H9 (cell line): ENCODE measurements at regions not wholly inside any gene's neighbourhood (a gene's known extent, or its start where the extent isn't known, plus 50 kb on each side); places are given as distances from the start of the nearest gene placed in this dataset.

Experiments
- DNase-seq: peaks from one replicate; pipeline ENCODE4 v3.0.0-alpha.2; 2017
- H2AFZ ChIP-seq: one replicate; pipeline ENCODE4 v1.6.1; 2013; ENCODE audit warnings: mild to moderate bottlenecking, low read length, control low read depth, moderate library complexity
- H2AK5ac ChIP-seq: 2 replicates; pipeline ENCODE4 v1.6.1; 2013; ENCODE audit warnings: low read length, control low read depth, mixed read lengths; ENCODE audit not compliant: insufficient read length
- H2BK120ac ChIP-seq: one replicate; pipeline ENCODE4 v1.6.1; 2013; ENCODE audit warnings: low read depth, mild to moderate bottlenecking, low read length, control low read depth, inconsistent platforms; ENCODE audit not compliant: poor library complexity, severe bottlenecking
- H2BK12ac ChIP-seq: 2 replicates; pipeline ENCODE4 v1.6.1; 2013; ENCODE audit warnings: low read length, control low read depth, mixed read lengths, low read depth; ENCODE audit not compliant: insufficient read length
- H2BK15ac ChIP-seq: 2 replicates; pipeline ENCODE4 v1.6.1; 2013; ENCODE audit warnings: low read depth, low read length, control low read depth
- H2BK20ac ChIP-seq: one replicate; pipeline ENCODE4 v1.6.1; 2013; ENCODE audit warnings: low read depth, mild to moderate bottlenecking, low read length, control low read depth, inconsistent platforms; ENCODE audit not compliant: poor library complexity, severe bottlenecking
- H2BK5ac ChIP-seq: 2 replicates; pipeline ENCODE4 v1.6.1; 2013; ENCODE audit warnings: low read length, control low read depth, mixed read lengths; ENCODE audit not compliant: insufficient read length
- H3K14ac ChIP-seq: 2 replicates; pipeline ENCODE4 v1.6.1; 2013; ENCODE audit warnings: low read length, control low read depth; ENCODE audit not compliant: insufficient read depth
- H3K18ac ChIP-seq: 2 replicates; pipeline ENCODE4 v1.6.1; 2013; ENCODE audit warnings: low read depth, mild to moderate bottlenecking, mixed read lengths, low read length, control low read depth; ENCODE audit not compliant: insufficient read length
- H3K23ac ChIP-seq: 2 replicates; pipeline ENCODE4 v1.6.1; 2013; ENCODE audit warnings: low read length, control low read depth, mixed read lengths, low read depth; ENCODE audit not compliant: insufficient read length
- H3K23me2 ChIP-seq: 2 replicates; pipeline ENCODE4 v1.6.1; 2013; ENCODE audit warnings: low read depth, mild to moderate bottlenecking, mixed read lengths, low read length, control low read depth; ENCODE audit not compliant: insufficient read length, poor library complexity, severe bottlenecking
- H3K27ac ChIP-seq: 2 replicates; pipeline ENCODE4 v1.5.1; 2013; ENCODE audit warnings: low read length, control low read depth, mixed read lengths, low read depth; ENCODE audit not compliant: insufficient read length
- H3K27me3 ChIP-seq: 2 replicates; pipeline ENCODE4 v1.6.1; 2013; ENCODE audit warnings: low read length, control low read depth, inconsistent platforms; ENCODE audit not compliant: insufficient read depth
- H3K4ac ChIP-seq: 2 replicates; pipeline ENCODE4 v1.6.1; 2013; ENCODE audit warnings: low read depth, mild to moderate bottlenecking, control low read depth, inconsistent platforms, low read length, moderate library complexity
- H3K4me1 ChIP-seq: 2 replicates; pipeline ENCODE4 v1.6.1; 2013; ENCODE audit warnings: low read length, control low read depth, inconsistent platforms; ENCODE audit not compliant: insufficient read depth
- H3K4me2 ChIP-seq: 2 replicates; pipeline ENCODE4 v1.6.1; 2013; ENCODE audit warnings: low read length, control low read depth, mixed read lengths; ENCODE audit not compliant: insufficient read length, insufficient read depth
- H3K56ac ChIP-seq: 2 replicates; pipeline ENCODE4 v1.6.1; 2013; ENCODE audit warnings: low read depth, mild to moderate bottlenecking, mixed read lengths, low read length, control low read depth; ENCODE audit not compliant: insufficient read length
- H3K79me1 ChIP-seq: 2 replicates; pipeline ENCODE4 v1.6.1; 2013; ENCODE audit warnings: low read depth, mild to moderate bottlenecking, moderate library complexity, low read length, control low read depth, inconsistent platforms; ENCODE audit not compliant: insufficient read depth, poor library complexity, severe bottlenecking
- H3K79me2 ChIP-seq: 2 replicates; pipeline ENCODE4 v1.6.1; 2013; ENCODE audit warnings: low read length, control low read depth, inconsistent platforms; ENCODE audit not compliant: insufficient read depth
- H3K9ac ChIP-seq: 2 replicates; pipeline ENCODE4 v1.6.1; 2013; ENCODE audit warnings: low read length, control low read depth, mixed read lengths; ENCODE audit not compliant: insufficient read length; ENCODE audit errors: extremely low read depth
- H3K9me3 ChIP-seq: one replicate; pipeline ENCODE4 v1.6.1; 2013; ENCODE audit warnings: low read depth, low read length, inconsistent platforms; ENCODE audit not compliant: control insufficient read depth
- H3T11ph ChIP-seq: one replicate; pipeline ENCODE4 v1.6.1; 2013; ENCODE audit warnings: mild to moderate bottlenecking, low read length, control low read depth, inconsistent platforms
- H4K20me1 ChIP-seq: one replicate; pipeline ENCODE4 v1.6.1; 2013; ENCODE audit not compliant: control insufficient read depth, insufficient read length, insufficient read depth
- H4K5ac ChIP-seq: 2 replicates; pipeline ENCODE4 v1.6.1; 2013; ENCODE audit warnings: low read depth, mild to moderate bottlenecking, mixed read lengths, low read length, control low read depth; ENCODE audit not compliant: insufficient read length
- H4K8ac ChIP-seq: replicated peaks from 2 replicates; pipeline ENCODE4 v1.6.1; 2013; ENCODE audit warnings: low read length, control low read depth, mixed read lengths, low read depth; ENCODE audit not compliant: insufficient read length
- H4K91ac ChIP-seq: 2 replicates; pipeline ENCODE4 v1.6.1; 2013; ENCODE audit warnings: low read depth, mild to moderate bottlenecking, moderate library complexity, mixed read lengths, low read length, control low read depth; ENCODE audit not compliant: insufficient read length
- H3K27ac Mint-ChIP-seq, 3 experiments: 2 replicates in 2 of 3; 3 replicates in 1 of 3; pipeline ENCODE4 v1.8.0; 2020 to 2021; ENCODE audit warnings: mixed read lengths in 3 of 3, mild to moderate bottlenecking in 1 of 3, moderate library complexity in 1 of 3
- H3K27me3 Mint-ChIP-seq: 2 replicates; pipeline ENCODE4 v1.8.0; 2021; ENCODE audit warnings: low read depth, mild to moderate bottlenecking, moderate library complexity, mixed read lengths
- H3K36me3 Mint-ChIP-seq, 3 experiments: 2 replicates in 2 of 3; 3 replicates in 1 of 3; pipeline ENCODE4 v1.8.0; 2020 to 2021; ENCODE audit warnings: low read depth in 3 of 3, mixed read lengths in 3 of 3; ENCODE audit not compliant: insufficient read depth in 1 of 3
- H3K4me1 Mint-ChIP-seq, 2 experiments: 2 replicates each; pipeline ENCODE4 v1.8.0; 2020; ENCODE audit warnings: mixed read lengths in 2 of 2
- H3K4me3 Mint-ChIP-seq, 2 experiments: 2 replicates in 1 of 2; 3 replicates in 1 of 2; pipeline ENCODE4 v1.8.0; 2020 to 2021; ENCODE audit warnings: mild to moderate bottlenecking in 2 of 2, mixed read lengths in 2 of 2, moderate library complexity in 1 of 2
- H3K9me3 Mint-ChIP-seq, 2 experiments: 2 replicates in 1 of 2; 3 replicates in 1 of 2; pipeline ENCODE4 v1.8.0; 2020; ENCODE audit warnings: mild to moderate bottlenecking in 2 of 2, mixed read lengths in 2 of 2, moderate library complexity in 1 of 2
- CTCF ChIP-seq: fragments of 200-600 bp; sonication (generic); conservative IDR thresholded peaks from 3 replicates; pipeline ENCODE4 v1.8.0; 2021; ENCODE audit warnings: antibody characterized with exemption, mild to moderate bottlenecking
- WGBS: extraction: QIAGEN DNeasy Blood & Tissue Kit; methylation state at CpG from one replicate; pipeline ENCODE4 v1.1.7; 2013; ENCODE audit warnings: missing lambda C conversion rate, low lambda C conversion rate, mixed read lengths; ENCODE audit not compliant: insufficient read length; ENCODE audit errors: extremely low coverage; 5-methylcytosine and 5-hydroxymethylcytosine counted together

GRCh38 chr10:23529625-23530024, 90.8 kb downstream of the OTUD1 start:
- Histone ChIP-seq H2BK120ac (no peak overlapping the region), H3K4me2 (no peak overlapping the region), H3K14ac (no peak overlapping the region), H3K23ac (no peak overlapping the region), H3K18ac (no peak overlapping the region), H3K9ac (no peak overlapping the region), H3K79me1 (no peaks in the 10 kb centered on the region), H4K8ac (no peak overlapping the region), H3K27me3 (no peaks in the 10 kb centered on the region), H2BK12ac (no peak overlapping the region), H2AK5ac (no peak overlapping the region), H2BK5ac (no peak overlapping the region), H3K79me2 (no peaks in the 10 kb centered on the region), H3K56ac (no peak overlapping the region), H3K4ac (no peak overlapping the region), H3K4me1 (no peaks in the 10 kb centered on the region), H2BK15ac (no peak overlapping the region), H4K91ac (no peak overlapping the region), H4K5ac (no peak overlapping the region), H4K20me1 (no peaks in the 10 kb centered on the region), H3K27ac (no peak overlapping the region), H2AFZ (no peak overlapping the region), H2BK20ac (no peak overlapping the region), H3K9me3 (no peaks in the 10 kb centered on the region), H3T11ph (no peak overlapping the region), H3K23me2 (no peaks in the 10 kb centered on the region)
- no peaks in the 10 kb centered on the region for H3K36me3 Mint-ChIP-seq
- no peak overlapping the region for H3K27ac Mint-ChIP-seq
- no peak for TF ChIP-seq CTCF
- WGBS, result no CpG with 5 or more reads among the region's 5 CpGs
- H3K27me3 Mint-ChIP-seq, result no peaks in the 10 kb centered on the region; the same call in 1 of the 2 replicates
- no peak for DNase-seq
- no peaks in the 10 kb centered on the region for H3K4me1 Mint-ChIP-seq
- H3K4me3 Mint-ChIP-seq, result no peak overlapping the region
- no peaks in the 10 kb centered on the region for H3K9me3 Mint-ChIP-seq
